CD4-positive, alpha-beta T cell (primary cell): ENCODE measurements at regions not wholly inside any gene's neighbourhood (a gene's known extent, or its start where the extent isn't known, plus 50 kb on each side); places are given as distances from the start of the nearest gene placed in this dataset.

Source experiments
- ATAC-seq: fragments of 200-7000 bp; cut with Tn5 transposase; one replicate; pipeline ENCODE4 v1.10.0; 2022; ENCODE audit warnings: mild to moderate bottlenecking; ENCODE audit not compliant: poor library complexity
- CTCF ChIA-PET: fragments of 350-600 bp; sonication (Branson Sonifier 250); formaldehyde crosslinking; loops from one replicate; lab custom pipeline; 2021; ENCODE audit warnings: antibody characterized with exemption, inconsistent platforms; lab: Charles Lee
- POLR2A ChIA-PET: fragments of 350-600 bp; sonication (Branson Sonifier 250); formaldehyde crosslinking; loops from one replicate; lab custom pipeline; 2021; ENCODE audit warnings: antibody characterized with exemption, inconsistent platforms; lab: Charles Lee
- DNase-seq, 14 experiments: peaks; one replicate each; pipeline ENCODE4 v3.0.0-alpha.2; 2013 to 2020; ENCODE audit warnings: mixed read lengths in 2 of 14
- H3K27ac ChIP-seq, 2 donors: one replicate each; pipeline versions ENCODE4 v1.5.1 to v1.7.0; 2013; ENCODE audit warnings: low read length in 2 of 2, low read depth in 1 of 2, mild to moderate bottlenecking in 1 of 2
- H3K27me3 ChIP-seq, 2 experiments: 1 replicate in 1 of 2; 2 replicates in 1 of 2; pipeline versions ENCODE4 v1.6.1 to v1.7.0; 2013; ENCODE audit warnings: low read length in 2 of 2, control low read depth in 1 of 2, mild to moderate bottlenecking in 1 of 2, moderate library complexity in 1 of 2; ENCODE audit not compliant: insufficient read depth in 2 of 2, control insufficient read depth in 1 of 2
- H3K36me3 ChIP-seq: one replicate; pipeline ENCODE4 v1.6.1; 2013; ENCODE audit warnings: low read length, control low read depth; ENCODE audit not compliant: insufficient read depth
- H3K4me1 ChIP-seq: one replicate; pipeline ENCODE4 v1.6.1; 2013; ENCODE audit warnings: low read length, control low read depth; ENCODE audit not compliant: insufficient read depth
- H3K4me3 ChIP-seq: one replicate; pipeline ENCODE4 v1.5.1; 2013; ENCODE audit warnings: mild to moderate bottlenecking, low read length, moderate library complexity
- H3K9me3 ChIP-seq, 2 experiments: 1 replicate in 1 of 2; 2 replicates in 1 of 2; pipeline versions ENCODE4 v1.6.1 to v1.7.0; 2013; ENCODE audit warnings: low read length in 2 of 2, mild to moderate bottlenecking in 2 of 2, control low read depth in 1 of 2, moderate library complexity in 1 of 2; ENCODE audit not compliant: control insufficient read depth in 1 of 2, insufficient read depth in 1 of 2
- H3K27ac Mint-ChIP-seq: one replicate; pipeline ENCODE4 v1.8.0; 2020; ENCODE audit warnings: mixed read lengths
- H3K27me3 Mint-ChIP-seq: one replicate; pipeline ENCODE4 v1.8.0; 2021; ENCODE audit warnings: mixed read lengths
- H3K36me3 Mint-ChIP-seq: one replicate; pipeline ENCODE4 v1.8.0; 2021; ENCODE audit warnings: low read depth, mixed read lengths
- H3K4me1 Mint-ChIP-seq: one replicate; pipeline ENCODE4 v1.8.0; 2021; ENCODE audit warnings: low read depth, mixed read lengths
- H3K4me3 Mint-ChIP-seq: one replicate; pipeline ENCODE4 v1.8.0; 2020; ENCODE audit warnings: mild to moderate bottlenecking, mixed read lengths
- H3K9me3 Mint-ChIP-seq: one replicate; pipeline ENCODE4 v1.8.0; 2020; ENCODE audit warnings: mixed read lengths
- CTCF ChIP-seq: fragments of 200-600 bp; IDR thresholded peaks from one replicate; pipeline ENCODE4 v1.8.0; 2022; ENCODE audit warnings: antibody characterized with exemption, mild to moderate bottlenecking
- intact Hi-C, 2 experiments: fragments of 100-400 bp; cut with DNase I in 1 of 2; cut with micrococcal nuclease in 1 of 2; formaldehyde crosslinking; loops; one replicate each; pipeline versions ENCODE4 v1.15.1 to v1.9.0; 2023 to 2025; cut with DNase I, micrococcal nuclease

- Histone ChIP-seq H3K4me1 (no peaks in the 10 kb centered on the region), H3K27me3 (no peaks in the 10 kb centered on the region), H3K4me3 (no peak overlapping the region), H3K27ac (no peak overlapping the region), H3K9me3 (no peaks in the 10 kb centered on the region), H3K36me3 (no peaks in the 10 kb centered on the region)
- CTCF ChIA-PET: no interaction called here
- TF ChIP-seq CTCF: no peak
- Mint-ChIP-seq H3K4me3 (no peak overlapping the region), H3K36me3 (no peaks in the 10 kb centered on the region), H3K4me1 (no peaks in the 10 kb centered on the region), H3K27me3 (no peaks in the 10 kb centered on the region), H3K9me3 (no peaks in the 10 kb centered on the region), H3K27ac (no peak overlapping the region)
- ATAC-seq: no peak
- no peak for DNase-seq
- intact Hi-C loops: no loop called here
- POLR2A ChIA-PET: no interaction called here
Measured at GRCh38 chr18:66792466-66792865, 188.6 kb upstream of the CDH19 start.

GRCh38 chr18:66780609-66781008 is 176.7 kb upstream of the CDH19 start:
- no peaks in the 10 kb centered on the region for H3K4me1 Mint-ChIP-seq
- no peak for DNase-seq

GRCh38 chr18:66778048-66778447 is 174.2 kb upstream of the CDH19 start:
- H3K36me3 ChIP-seq: no peaks in the 10 kb centered on the region
- intact Hi-C loops: no loop called here
- no peak for TF ChIP-seq CTCF
- Mint-ChIP-seq H3K4me3 (no peak overlapping the region), H3K36me3 (no peaks in the 10 kb centered on the region), H3K9me3 (no peaks in the 10 kb centered on the region), H3K27me3 (no peaks in the 10 kb centered on the region), H3K4me1 (no peaks in the 10 kb centered on the region), H3K27ac (no peak overlapping the region)
- DNase-seq (no peak), ATAC-seq (no peak)
- H3K4me3 ChIP-seq: no peak overlapping the region
- H3K4me1 ChIP-seq: no peaks in the 10 kb centered on the region
- H3K9me3 ChIP-seq: no peaks in the 10 kb centered on the region
- no peak overlapping the region for H3K27ac ChIP-seq
- no peaks in the 10 kb centered on the region for H3K27me3 ChIP-seq
- POLR2A ChIA-PET: no interaction called here
- CTCF ChIA-PET: no interaction called here

More at GRCh38 chr18:66780609-66781008, 176.7 kb upstream of the CDH19 start:
- Mint-ChIP-seq H3K9me3 (no peaks in the 10 kb centered on the region), H3K27me3 (no peaks in the 10 kb centered on the region), H3K27ac (no peak overlapping the region), H3K36me3 (no peaks in the 10 kb centered on the region), H3K4me3 (no peak overlapping the region)
- H3K4me3 ChIP-seq: no peak overlapping the region
- H3K27ac ChIP-seq: no peak overlapping the region
- TF ChIP-seq CTCF: no peak
- no peaks in the 10 kb centered on the region for H3K9me3 ChIP-seq
- no peak for ATAC-seq
- POLR2A ChIA-PET: no interaction called here
- intact Hi-C loops: no loop called here
- H3K36me3 ChIP-seq: no peaks in the 10 kb centered on the region
- no peaks in the 10 kb centered on the region for H3K27me3 ChIP-seq
- no peaks in the 10 kb centered on the region for H3K4me1 ChIP-seq
- CTCF ChIA-PET: no interaction called here
